Panc1 (cell line): ENCODE measurements at regions not wholly inside any gene's neighbourhood (a gene's known extent, or its start where the extent isn't known, plus 50 kb on each side); places are given as distances from the start of the nearest gene placed in this dataset.
"Not testable (repeated sequence)": the region's sequence is repeated elsewhere in the genome, so short reads cannot be mapped to it uniquely, and the experiment has no call there.

Experiments
- SIN3A ChIP-seq: IDR thresholded peaks from 2 replicates; pipeline ENCODE4 v1.6.1; 2012; ENCODE audit warnings: low read depth, mild to moderate bottlenecking, low read length, moderate library complexity, borderline replicate concordance; ENCODE audit not compliant: insufficient read depth
- TF ChIP-seq, protein P1 (sequence below): fragments of 450-650 bp; IDR thresholded peaks from 2 replicates; pipeline ENCODE4 v1.5.1; 2017; ENCODE audit warnings: mild to moderate bottlenecking

DNA sequence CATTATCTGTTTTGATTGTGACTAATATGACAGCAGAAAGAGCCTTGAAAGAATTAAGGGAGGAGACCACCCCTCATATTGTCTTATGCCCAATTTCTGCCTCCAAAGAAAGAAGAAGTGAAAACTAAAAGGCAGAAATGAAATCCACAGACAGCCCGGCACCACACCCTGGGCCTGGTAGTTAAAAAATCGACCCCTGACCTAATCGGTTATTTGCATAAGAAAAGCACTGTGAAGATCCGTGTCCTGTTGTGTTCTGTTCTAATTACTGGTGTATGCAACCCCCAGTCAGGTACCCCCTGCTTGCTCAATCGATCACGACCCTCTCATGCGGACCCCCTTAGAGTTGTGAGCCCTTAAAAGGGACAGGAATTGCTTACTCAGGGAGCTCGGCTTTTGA, 97.9 kb downstream of the CDRT15L2 start:
- TF ChIP-seq, protein P1, sequence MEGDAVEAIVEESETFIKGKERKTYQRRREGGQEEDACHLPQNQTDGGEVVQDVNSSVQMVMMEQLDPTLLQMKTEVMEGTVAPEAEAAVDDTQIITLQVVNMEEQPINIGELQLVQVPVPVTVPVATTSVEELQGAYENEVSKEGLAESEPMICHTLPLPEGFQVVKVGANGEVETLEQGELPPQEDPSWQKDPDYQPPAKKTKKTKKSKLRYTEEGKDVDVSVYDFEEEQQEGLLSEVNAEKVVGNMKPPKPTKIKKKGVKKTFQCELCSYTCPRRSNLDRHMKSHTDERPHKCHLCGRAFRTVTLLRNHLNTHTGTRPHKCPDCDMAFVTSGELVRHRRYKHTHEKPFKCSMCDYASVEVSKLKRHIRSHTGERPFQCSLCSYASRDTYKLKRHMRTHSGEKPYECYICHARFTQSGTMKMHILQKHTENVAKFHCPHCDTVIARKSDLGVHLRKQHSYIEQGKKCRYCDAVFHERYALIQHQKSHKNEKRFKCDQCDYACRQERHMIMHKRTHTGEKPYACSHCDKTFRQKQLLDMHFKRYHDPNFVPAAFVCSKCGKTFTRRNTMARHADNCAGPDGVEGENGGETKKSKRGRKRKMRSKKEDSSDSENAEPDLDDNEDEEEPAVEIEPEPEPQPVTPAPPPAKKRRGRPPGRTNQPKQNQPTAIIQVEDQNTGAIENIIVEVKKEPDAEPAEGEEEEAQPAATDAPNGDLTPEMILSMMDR, result not testable (repeated sequence)
- TF ChIP-seq SIN3A, result not testable (repeated sequence)
